HG03432 (cell line): ENCODE measurements at regions not wholly inside any gene's neighbourhood (a gene's known extent, or its start where the extent isn't known, plus 50 kb on each side); places are given as distances from the start of the nearest gene placed in this dataset.
"Not testable (repeated sequence)": the region's sequence is repeated elsewhere in the genome, so short reads cannot be mapped to it uniquely, and the experiment has no call there.

ENCODE experiments used
- ATAC-seq: cut with Tn5 transposase; IDR thresholded peaks from one replicate; pipeline ENCODE4 v1.9.1; 2021; ENCODE audit warnings: mild to moderate bottlenecking, moderate library complexity; ENCODE audit not compliant: unreplicated experiment

DNA sequence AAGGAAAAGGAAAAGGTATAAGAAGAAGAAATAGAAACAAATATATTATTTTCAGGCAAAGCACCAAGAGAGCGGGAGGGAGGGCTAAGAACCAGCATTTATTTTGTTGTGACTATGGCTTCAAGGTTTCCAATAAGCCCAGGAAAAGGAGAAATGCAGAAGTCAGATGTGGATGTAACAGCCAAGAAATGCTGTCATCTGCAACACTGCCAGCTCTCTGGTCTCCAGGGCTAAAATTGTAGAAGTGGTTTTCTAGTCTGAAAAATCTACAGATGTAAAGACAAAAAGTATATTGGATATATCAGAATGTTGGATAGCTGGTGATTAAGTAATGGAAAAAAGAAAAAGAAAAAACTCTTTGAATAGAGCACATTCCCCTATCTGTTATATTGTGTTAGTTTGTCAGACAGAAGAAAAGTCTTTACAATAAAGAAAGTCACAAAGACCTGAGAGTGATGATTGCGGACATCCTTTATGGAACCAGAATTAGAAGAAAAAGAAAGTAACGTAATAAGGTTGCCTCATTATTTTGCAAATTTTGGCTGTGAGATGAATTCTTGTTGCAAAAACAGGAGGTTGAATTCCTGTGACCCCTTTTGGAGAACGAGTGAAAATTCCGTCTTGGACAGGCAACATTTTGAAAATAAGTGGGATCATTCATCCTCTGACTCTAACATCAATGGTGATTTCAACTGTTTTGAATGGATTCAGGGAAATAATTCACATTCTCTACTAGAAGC is 938.1 kb downstream of the TTLL7 start:
- no peak for ATAC-seq

DNA sequence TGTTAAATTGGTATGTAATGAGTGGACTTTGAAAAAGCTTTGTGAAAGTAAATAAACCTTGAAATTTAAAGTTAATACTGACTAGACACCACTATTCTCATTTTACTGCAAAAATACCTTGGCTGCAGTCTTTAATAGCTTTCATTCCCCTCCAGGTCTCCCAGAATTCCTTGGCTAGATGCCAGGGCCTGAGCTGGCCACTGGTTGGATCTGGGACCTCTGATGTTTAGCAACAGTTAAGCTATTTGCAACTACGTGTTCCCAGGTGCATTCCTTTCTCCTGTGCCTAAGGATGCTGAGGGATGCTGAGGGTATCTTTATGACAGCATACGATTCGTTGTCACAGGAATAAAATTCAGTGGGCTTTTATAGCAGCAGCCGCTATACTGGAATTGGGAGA is 938.7 kb downstream of the TTLL7 start:
- no peak for ATAC-seq

GRCh38 chr1:83058327-83058726 is 940.6 kb downstream of the TTLL7 start:
- ATAC-seq: no peak

- ATAC-seq: no peak
Observed at GRCh38 chr1:83055391-83056170, 943.4 kb downstream of the TTLL7 start.

- ATAC-seq: no peak
Observed at GRCh38 chr1:83053446-83053845, 945.5 kb downstream of the TTLL7 start.

GRCh38 chr1:83052865-83053264 is 946.1 kb downstream of the TTLL7 start:
- ATAC-seq: no peak

DNA sequence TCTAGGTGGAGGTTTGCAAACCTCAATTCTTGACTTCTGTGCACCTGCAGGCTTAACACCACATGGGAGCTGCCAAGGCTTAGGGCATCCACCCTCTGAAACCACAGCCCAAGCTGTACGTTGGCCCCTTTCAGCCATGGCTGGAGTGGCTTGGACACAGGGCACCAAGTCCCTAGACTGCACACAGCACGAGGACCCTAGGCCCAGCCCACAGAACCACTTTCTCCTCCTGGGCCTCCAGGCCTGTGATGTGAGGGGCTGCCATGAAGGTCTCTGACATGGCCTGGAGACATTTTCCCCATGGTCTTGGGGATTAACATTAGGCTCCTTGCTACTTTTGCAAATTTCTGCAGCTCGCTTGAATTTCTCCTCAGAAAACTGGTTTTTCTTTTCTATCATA is 947.9 kb downstream of the TTLL7 start:
- not testable (repeated sequence) for ATAC-seq

GRCh38 chr1:83043244-83043643 is 955.7 kb downstream of the TTLL7 start:
- no peak for ATAC-seq

DNA sequence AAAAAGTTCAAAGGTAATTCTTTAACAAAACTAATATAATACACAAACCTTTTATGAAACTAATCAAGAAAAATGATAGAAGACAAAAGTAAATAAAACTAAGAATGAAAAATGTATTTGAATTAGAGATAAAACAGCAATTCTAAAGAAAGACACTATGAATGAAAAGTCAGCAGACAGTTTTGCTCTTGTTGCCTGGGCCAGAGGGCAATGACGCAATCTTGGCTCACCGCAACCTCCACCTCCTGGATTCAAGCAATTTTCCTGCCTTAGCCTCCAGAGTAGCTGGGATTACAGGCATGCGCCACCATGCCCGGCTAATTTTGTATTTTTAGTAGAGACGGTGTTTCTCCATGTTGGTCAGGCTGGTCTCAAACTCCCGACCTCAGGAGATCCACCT is 959.8 kb downstream of the TTLL7 start:
- not testable (repeated sequence) for ATAC-seq

DNA sequence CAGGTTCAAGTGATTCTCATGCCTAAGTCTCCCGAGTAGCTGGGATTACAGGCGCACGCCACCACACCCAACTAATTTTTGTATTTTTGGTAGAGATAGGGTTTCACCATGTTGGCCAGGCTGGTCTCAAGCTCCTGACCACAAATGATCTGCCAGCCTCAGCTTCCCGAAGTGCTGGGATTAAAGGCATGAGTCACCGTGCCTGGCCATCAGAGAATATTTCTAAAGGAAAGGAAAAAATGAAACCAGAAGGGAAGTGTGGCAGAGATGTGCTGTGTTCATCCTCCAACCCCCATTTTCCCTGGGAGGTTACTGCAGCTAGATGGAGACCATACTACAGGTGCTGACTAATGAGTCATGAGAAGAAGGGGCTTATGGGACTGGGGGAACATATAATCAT is 964.1 kb downstream of the TTLL7 start:
- no peak for ATAC-seq

GRCh38 chr1:83033682-83034081 is 965.2 kb downstream of the TTLL7 start:
- no peak for ATAC-seq

- no peak for ATAC-seq
Observed at GRCh38 chr1:83029916-83030315, 969.0 kb downstream of the TTLL7 start.

DNA sequence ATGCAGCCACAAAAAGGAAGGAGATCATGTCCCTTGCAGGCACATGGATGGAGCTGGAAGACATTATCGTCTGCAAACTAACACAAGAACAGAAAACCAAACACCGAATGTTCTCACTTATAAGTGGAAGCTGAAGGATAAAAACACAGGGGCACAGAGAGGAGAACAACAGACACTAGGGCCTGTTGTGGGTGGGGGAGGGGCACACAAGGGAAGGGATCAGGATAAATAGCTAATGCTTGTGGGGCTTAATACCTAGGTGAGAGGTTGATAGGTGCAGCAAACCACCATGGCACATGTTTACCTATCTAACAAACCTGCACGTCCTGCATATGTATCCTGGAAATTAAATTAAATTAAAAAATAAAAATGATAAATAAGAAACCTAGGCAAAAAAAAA is 969.9 kb downstream of the TTLL7 start:
- ATAC-seq: no peak

GRCh38 chr1:83028467-83028866 is 970.5 kb downstream of the TTLL7 start:
- ATAC-seq: no peak

- ATAC-seq: no peak
Observed at GRCh38 chr1:83027511-83027910, 971.4 kb downstream of the TTLL7 start.

GRCh38 chr1:83026745-83027144 is 972.2 kb downstream of the TTLL7 start:
- ATAC-seq: no peak

DNA sequence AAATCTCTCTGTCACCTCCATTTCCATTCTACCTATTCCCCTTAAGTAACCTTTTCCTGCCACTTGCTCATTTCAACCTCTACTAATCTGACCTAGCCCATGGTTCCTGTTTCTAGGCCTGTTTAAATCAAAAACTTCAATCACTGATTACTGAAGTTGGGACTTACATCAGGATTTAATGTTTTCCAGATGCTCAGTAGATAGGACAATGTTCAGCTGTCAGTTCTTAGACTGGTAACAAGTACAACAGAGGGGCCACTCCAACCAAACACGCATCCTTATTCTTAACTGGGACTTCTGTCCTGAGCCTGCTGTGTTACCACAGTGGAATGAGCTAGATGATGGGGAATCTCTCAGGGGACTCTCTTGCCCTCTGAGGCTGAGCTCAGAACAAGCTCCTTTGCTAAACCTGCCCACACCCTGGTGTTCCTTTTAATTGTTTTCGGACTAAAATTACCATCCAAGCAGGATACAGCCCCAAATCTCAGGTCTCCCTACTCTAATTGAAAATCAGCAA is 974.6 kb downstream of the TTLL7 start:
- ATAC-seq: no peak

DNA sequence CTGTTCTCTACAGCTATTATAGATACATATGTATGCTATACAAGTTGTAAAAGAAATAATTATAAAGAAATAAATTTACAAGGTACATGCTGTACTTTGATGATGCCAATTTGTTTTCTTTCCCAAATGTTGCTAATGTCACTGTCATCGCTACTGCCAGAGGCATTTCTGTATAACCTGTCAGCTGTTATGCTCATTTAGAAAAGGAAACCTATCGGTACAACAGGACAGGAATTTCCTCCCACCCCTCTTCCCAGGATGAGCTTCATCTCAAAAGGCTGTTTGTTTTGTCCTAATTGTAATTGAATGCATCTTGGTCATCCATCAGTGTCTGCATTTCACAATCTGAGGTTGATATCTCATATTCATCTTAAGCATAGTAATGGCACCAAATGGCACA is 975.7 kb downstream of the TTLL7 start:
- no peak for ATAC-seq

- no peak for ATAC-seq
Observed at GRCh38 chr1:83022206-83022605, 976.7 kb downstream of the TTLL7 start.

GRCh38 chr1:83017701-83018100 is 981.2 kb downstream of the TTLL7 start:
- no peak for ATAC-seq

- ATAC-seq: no peak
Observed at GRCh38 chr1:83017276-83017675, 981.7 kb downstream of the TTLL7 start.

GRCh38 chr1:83016354-83016849 is 982.5 kb downstream of the TTLL7 start:
- no peak for ATAC-seq
